ENCODE measurements at regions not wholly inside any gene's neighbourhood (a gene's known extent, or its start where the extent isn't known, plus 50 kb on each side); places are given as distances from the start of the nearest gene placed in this dataset.

DNA sequence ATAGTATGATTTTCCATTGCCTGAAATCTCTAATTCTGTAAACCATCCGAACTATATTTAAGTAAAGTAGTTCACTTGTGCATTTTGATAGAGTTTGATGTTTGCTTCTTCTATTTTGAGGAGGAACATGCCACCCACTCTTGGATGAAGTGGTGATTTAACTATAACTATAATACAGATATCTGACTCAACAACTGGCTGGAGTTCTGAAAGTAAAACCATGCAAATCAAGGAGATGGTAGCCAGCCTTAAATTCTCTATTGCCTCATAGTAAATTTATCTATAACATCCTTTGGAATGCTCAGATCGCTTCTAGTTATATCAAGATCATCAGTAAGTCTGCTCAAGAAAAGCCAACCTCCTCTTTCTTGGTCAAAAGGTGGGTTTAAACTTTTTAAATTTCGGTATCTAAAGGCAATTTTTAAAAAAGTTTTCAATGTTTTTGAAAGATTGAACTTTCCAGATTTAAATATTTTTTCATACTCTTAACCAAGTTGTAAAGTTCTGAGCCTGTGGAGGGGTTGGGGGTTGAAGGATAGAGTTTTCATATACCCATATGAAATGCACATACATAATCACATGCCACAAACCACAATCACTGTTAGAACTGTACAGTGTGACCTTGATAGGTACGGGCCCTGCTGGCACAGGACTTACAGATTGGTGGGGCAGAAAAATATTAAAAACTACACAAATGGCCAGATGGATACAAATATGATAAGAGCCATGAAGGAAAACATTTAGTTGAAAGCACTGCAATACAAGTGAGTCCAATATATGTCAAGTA lies 90.5 kb upstream of the RFC3 start:
- peaks cover 12 to 23% (median 13%) of the 10 kb centered on the region in 4 experiments for H3K4me1 ChIP-seq (ENCODE audit: control extremely low read depth in 1 of 4, control insufficient read depth in 4 of 4, insufficient read depth in 4 of 4, low read length in 3 of 4)
- H3K9me3 ChIP-seq (ENCODE audit: control extremely low read depth in 1 of 5, control insufficient read depth in 4 of 5, insufficient read depth in 2 of 5, low read depth in 1 of 5, low read length in 4 of 5), result no peaks in the 10 kb centered on the region
- no peaks in the 10 kb centered on the region for H3K27me3 ChIP-seq (replicated peaks in 2 of 5; ENCODE audit: control insufficient read depth in 4 of 5, insufficient read depth in 5 of 5, low read length in 4 of 5)
- no peak overlapping the region for H3K4me3 ChIP-seq (ENCODE audit: control insufficient read depth in 1 of 7, extremely low read depth in 1 of 7, insufficient read depth in 4 of 7, low read depth in 2 of 7, low read length in 6 of 7)
- no CpG with 5 or more reads among the region's 4 CpGs for WGBS (ENCODE audit: insufficient coverage)
- CTCF ChIA-PET, result no interaction called here
- POLR2A ChIA-PET, result no interaction called here
- H3K36me3 ChIP-seq (ENCODE audit: control insufficient read depth in 4 of 4, insufficient read depth in 4 of 4, low read length in 3 of 4), result no peaks in the 10 kb centered on the region
- H3K27ac ChIP-seq (ENCODE audit: insufficient read depth in 1 of 2, low read depth in 1 of 2, low read length in 2 of 2, poor library complexity in 1 of 2, severe bottlenecking in 2 of 2), result no peak overlapping the region
- DNase-seq, result no peak

DNA sequence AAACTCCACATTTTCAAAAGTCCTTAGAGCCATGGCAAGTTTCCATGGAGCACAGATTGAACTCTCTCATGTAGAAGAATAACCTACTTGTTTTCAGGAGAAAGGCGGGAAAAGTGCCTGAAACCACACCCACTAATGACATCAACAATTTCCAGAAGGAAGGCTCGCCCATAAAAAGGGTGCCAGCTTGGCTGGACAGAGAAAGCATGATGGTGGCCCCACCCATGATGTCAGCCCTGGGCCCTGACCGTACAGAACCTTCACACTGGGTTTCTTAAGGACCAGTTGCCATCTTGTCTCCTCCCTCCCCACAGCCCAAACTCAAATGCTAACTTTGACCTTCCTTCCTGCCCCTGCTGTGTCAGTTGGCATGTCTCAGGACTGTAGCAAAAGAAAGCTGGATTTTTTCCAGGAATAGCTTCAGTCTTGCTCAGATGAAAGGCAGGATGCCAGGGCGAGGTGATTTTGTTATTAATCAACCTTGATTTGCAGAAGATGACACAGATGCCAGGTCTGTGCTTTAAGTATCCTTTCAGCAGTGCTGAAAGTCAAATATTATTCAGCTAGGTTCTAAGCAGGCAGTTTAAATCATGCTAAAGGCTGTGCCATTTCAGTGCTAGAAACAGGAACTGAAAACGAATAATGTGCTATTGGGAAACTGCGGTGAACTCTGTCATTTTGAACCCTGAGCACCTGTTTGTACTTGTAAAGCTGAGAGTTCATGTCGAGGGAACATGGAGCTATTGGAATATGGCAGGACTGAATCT lies 89.5 kb upstream of the RFC3 start:
- Histone ChIP-seq H3K36me3 (ENCODE audit: control insufficient read depth in 4 of 4, insufficient read depth in 4 of 4, low read length in 3 of 4) (no peaks in the 10 kb centered on the region), H3K4me3 (ENCODE audit: control insufficient read depth in 1 of 7, extremely low read depth in 1 of 7, insufficient read depth in 4 of 7, low read depth in 2 of 7, low read length in 6 of 7) (no peak overlapping the region), H3K27me3 (replicated peaks in 2 of 5; ENCODE audit: control insufficient read depth in 4 of 5, insufficient read depth in 5 of 5, low read length in 4 of 5) (no peaks in the 10 kb centered on the region), H3K9me3 (ENCODE audit: control extremely low read depth in 1 of 5, control insufficient read depth in 4 of 5, insufficient read depth in 2 of 5, low read depth in 1 of 5, low read length in 4 of 5) (no peaks in the 10 kb centered on the region), H3K4me1 (ENCODE audit: control extremely low read depth in 1 of 4, control insufficient read depth in 4 of 4, insufficient read depth in 4 of 4, low read length in 3 of 4) (peaks cover 5 to 14% (median 13%) of the 10 kb centered on the region in 4 experiments), H3K27ac (ENCODE audit: insufficient read depth in 1 of 2, low read depth in 1 of 2, low read length in 2 of 2, poor library complexity in 1 of 2, severe bottlenecking in 2 of 2) (no peak overlapping the region)
- CTCF ChIA-PET, result no interaction called here
- POLR2A ChIA-PET, result no interaction called here
- peak in 1 of 3 donors; percentile 36 for DNase-seq
- 65% methylated on average over 6 of the region's 7 CpGs for WGBS (ENCODE audit: insufficient coverage)

GRCh38 chr13:33730147-33730546 lies 87.8 kb upstream of the RFC3 start:
- no peaks in the 10 kb centered on the region for H3K36me3 ChIP-seq (ENCODE audit: control insufficient read depth in 4 of 4, insufficient read depth in 4 of 4, low read length in 3 of 4)
- POLR2A ChIA-PET, result no interaction called here
- no peak overlapping the region for H3K27ac ChIP-seq (ENCODE audit: insufficient read depth in 1 of 2, low read depth in 1 of 2, low read length in 2 of 2, poor library complexity in 1 of 2, severe bottlenecking in 2 of 2)
- H3K4me1 ChIP-seq (ENCODE audit: control extremely low read depth in 1 of 4, control insufficient read depth in 4 of 4, insufficient read depth in 4 of 4, low read length in 3 of 4), result peaks cover 5 to 14% (median 11%) of the 10 kb centered on the region in 4 experiments
- peak in 2 of 3 donors; percentile 18 to 50 for DNase-seq
- H3K27me3 ChIP-seq (replicated peaks in 2 of 5; ENCODE audit: control insufficient read depth in 4 of 5, insufficient read depth in 5 of 5, low read length in 4 of 5), result no peaks in the 10 kb centered on the region
- CTCF ChIA-PET, result no interaction called here
- H3K4me3 ChIP-seq (ENCODE audit: control insufficient read depth in 1 of 7, extremely low read depth in 1 of 7, insufficient read depth in 4 of 7, low read depth in 2 of 7, low read length in 6 of 7), result no peak overlapping the region
- no peaks in the 10 kb centered on the region for H3K9me3 ChIP-seq (ENCODE audit: control extremely low read depth in 1 of 5, control insufficient read depth in 4 of 5, insufficient read depth in 2 of 5, low read depth in 1 of 5, low read length in 4 of 5)
- no CpG with 5 or more reads among the region's 1 CpG for WGBS (ENCODE audit: insufficient coverage)

GRCh38 chr13:33730619-33731018 lies 87.3 kb upstream of the RFC3 start:
- Histone ChIP-seq H3K27me3 (replicated peaks in 2 of 5; ENCODE audit: control insufficient read depth in 4 of 5, insufficient read depth in 5 of 5, low read length in 4 of 5) (no peaks in the 10 kb centered on the region), H3K4me3 (ENCODE audit: control insufficient read depth in 1 of 7, extremely low read depth in 1 of 7, insufficient read depth in 4 of 7, low read depth in 2 of 7, low read length in 6 of 7) (no peak overlapping the region), H3K36me3 (ENCODE audit: control insufficient read depth in 4 of 4, insufficient read depth in 4 of 4, low read length in 3 of 4) (no peaks in the 10 kb centered on the region), H3K27ac (ENCODE audit: insufficient read depth in 1 of 2, low read depth in 1 of 2, low read length in 2 of 2, poor library complexity in 1 of 2, severe bottlenecking in 2 of 2) (no peak overlapping the region), H3K9me3 (ENCODE audit: control extremely low read depth in 1 of 5, control insufficient read depth in 4 of 5, insufficient read depth in 2 of 5, low read depth in 1 of 5, low read length in 4 of 5) (no peaks in the 10 kb centered on the region), H3K4me1 (ENCODE audit: control extremely low read depth in 1 of 4, control insufficient read depth in 4 of 4, insufficient read depth in 4 of 4, low read length in 3 of 4) (peaks cover 5 to 14% (median 11%) of the 10 kb centered on the region in 4 experiments)
- WGBS (ENCODE audit: insufficient coverage), result 85% methylated on average over 4 of the region's 5 CpGs
- no peak for DNase-seq
- POLR2A ChIA-PET, result no interaction called here
- CTCF ChIA-PET, result interaction anchor here (1.1 kb wide), 1 partner anchor 44 kb away, joined by 3 read pairs; no protein-coding TSS in a partner anchor

GRCh38 chr13:33735276-33735675 lies 82.7 kb upstream of the RFC3 start:
- CTCF ChIA-PET, result no interaction called here
- no peak overlapping the region for H3K4me3 ChIP-seq (ENCODE audit: control insufficient read depth in 1 of 7, extremely low read depth in 1 of 7, insufficient read depth in 4 of 7, low read depth in 2 of 7, low read length in 6 of 7)
- no peaks in the 10 kb centered on the region for H3K27me3 ChIP-seq (replicated peaks in 2 of 5; ENCODE audit: control insufficient read depth in 4 of 5, insufficient read depth in 5 of 5, low read length in 4 of 5)
- POLR2A ChIA-PET, result no interaction called here
- no peaks in the 10 kb centered on the region for H3K36me3 ChIP-seq (ENCODE audit: control insufficient read depth in 4 of 4, insufficient read depth in 4 of 4, low read length in 3 of 4)
- H3K27ac ChIP-seq (ENCODE audit: insufficient read depth in 1 of 2, low read depth in 1 of 2, low read length in 2 of 2, poor library complexity in 1 of 2, severe bottlenecking in 2 of 2), result no peak overlapping the region
- DNase-seq, result no peak
- H3K9me3 ChIP-seq (ENCODE audit: control extremely low read depth in 1 of 5, control insufficient read depth in 4 of 5, insufficient read depth in 2 of 5, low read depth in 1 of 5, low read length in 4 of 5), result peaks cover 0 to 2% (median 0%) of the 10 kb centered on the region in 5 experiments
- peaks cover 0 to 4% (median 1%) of the 10 kb centered on the region in 4 experiments for H3K4me1 ChIP-seq (ENCODE audit: control extremely low read depth in 1 of 4, control insufficient read depth in 4 of 4, insufficient read depth in 4 of 4, low read length in 3 of 4)
- WGBS (ENCODE audit: insufficient coverage), result 100% methylated on average over 1 of the region's 1 CpG

- Histone ChIP-seq H3K9me3 (ENCODE audit: control extremely low read depth in 1 of 5, control insufficient read depth in 4 of 5, insufficient read depth in 2 of 5, low read depth in 1 of 5, low read length in 4 of 5) (peaks cover 0 to 2% (median 0%) of the 10 kb centered on the region in 5 experiments), H3K4me3 (ENCODE audit: control insufficient read depth in 1 of 7, extremely low read depth in 1 of 7, insufficient read depth in 4 of 7, low read depth in 2 of 7, low read length in 6 of 7) (no peak overlapping the region), H3K27me3 (replicated peaks in 2 of 5; ENCODE audit: control insufficient read depth in 4 of 5, insufficient read depth in 5 of 5, low read length in 4 of 5) (no peaks in the 10 kb centered on the region), H3K27ac (ENCODE audit: insufficient read depth in 1 of 2, low read depth in 1 of 2, low read length in 2 of 2, poor library complexity in 1 of 2, severe bottlenecking in 2 of 2) (no peak overlapping the region), H3K36me3 (ENCODE audit: control insufficient read depth in 4 of 4, insufficient read depth in 4 of 4, low read length in 3 of 4) (no peaks in the 10 kb centered on the region), H3K4me1 (ENCODE audit: control extremely low read depth in 1 of 4, control insufficient read depth in 4 of 4, insufficient read depth in 4 of 4, low read length in 3 of 4) (peaks cover 0 to 10% (median 0%) of the 10 kb centered on the region in 4 experiments)
- no peak for DNase-seq
- POLR2A ChIA-PET, result no interaction called here
- WGBS (ENCODE audit: insufficient coverage), result 93% methylated on average over 3 of the region's 4 CpGs
- CTCF ChIA-PET, result no interaction called here
These were observed 78.7 kb upstream of the RFC3 start for GRCh38 chr13:33739254-33739653.

DNA sequence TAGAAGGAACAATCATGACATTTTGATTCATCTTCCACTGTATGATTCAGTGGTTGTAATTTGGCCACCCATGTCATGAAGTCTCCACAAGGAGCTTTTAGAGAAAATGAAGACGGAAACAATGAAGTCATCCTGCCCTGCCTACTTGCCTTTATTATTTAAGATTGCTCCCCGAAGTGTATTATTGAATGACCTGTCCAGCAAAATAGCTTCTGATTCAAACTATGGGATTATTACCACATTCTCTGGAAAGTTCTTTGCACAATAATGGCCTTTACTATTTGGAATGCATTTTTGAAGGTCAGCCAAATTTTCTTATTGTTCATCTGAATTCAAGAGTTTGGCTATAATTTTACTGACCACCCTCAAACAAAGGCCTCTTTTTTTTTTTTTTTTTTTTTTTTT lies 77.8 kb upstream of the RFC3 start:
- Histone ChIP-seq H3K27me3 (replicated peaks in 2 of 5; ENCODE audit: control insufficient read depth in 4 of 5, insufficient read depth in 5 of 5, low read length in 4 of 5) (no peaks in the 10 kb centered on the region), H3K4me1 (ENCODE audit: control extremely low read depth in 1 of 4, control insufficient read depth in 4 of 4, insufficient read depth in 4 of 4, low read length in 3 of 4) (peaks cover 0 to 14% (median 0%) of the 10 kb centered on the region in 4 experiments), H3K4me3 (ENCODE audit: control insufficient read depth in 1 of 7, extremely low read depth in 1 of 7, insufficient read depth in 4 of 7, low read depth in 2 of 7, low read length in 6 of 7) (no peak overlapping the region), H3K36me3 (ENCODE audit: control insufficient read depth in 4 of 4, insufficient read depth in 4 of 4, low read length in 3 of 4) (no peaks in the 10 kb centered on the region), H3K9me3 (ENCODE audit: control extremely low read depth in 1 of 5, control insufficient read depth in 4 of 5, insufficient read depth in 2 of 5, low read depth in 1 of 5, low read length in 4 of 5) (peaks cover 0 to 2% (median 0%) of the 10 kb centered on the region in 5 experiments), H3K27ac (ENCODE audit: insufficient read depth in 1 of 2, low read depth in 1 of 2, low read length in 2 of 2, poor library complexity in 1 of 2, severe bottlenecking in 2 of 2) (no peak overlapping the region)
- 100% methylated on average over 2 of the region's 2 CpGs for WGBS (ENCODE audit: insufficient coverage)
- no peak for DNase-seq
- CTCF ChIA-PET, result no interaction called here
- POLR2A ChIA-PET, result no interaction called here
